Pancreas (tissue), 10 donors: ENCODE measurements at regions not wholly inside any gene's neighbourhood (a gene's known extent, or its start where the extent isn't known, plus 50 kb on each side); places are given as distances from the start of the nearest gene placed in this dataset.
"Not testable (repeated sequence)": the region's sequence is repeated elsewhere in the genome, so short reads cannot be mapped to it uniquely, and the experiment has no call there.

ENCODE experiments used
- ATAC-seq, 4 donors: fragments of 200-7000 bp; cut with Tn5 transposase; one replicate each; pipeline versions ENCODE4 v1.8.0 to v1.9.1; 2020; ENCODE audit warnings: mild to moderate bottlenecking in 4 of 4, moderate library complexity in 4 of 4
- DNase-seq, 6 donors: peaks; one replicate each; pipeline ENCODE4 v3.0.0-alpha.2; 2020
- FAIRE-seq: peaks from 2 replicates; lab custom pipeline; 2012; peaks lifted over from hg19 to GRCh38; lab: Jason Lieb, UNC
- H3K27ac ChIP-seq, 4 donors: fragments of 200-600 bp; sonication (generic); 1 replicate in 3 of 4; 2 replicates in 1 of 4; pipeline versions ENCODE4 v1.5.0 to v1.8.0; 2020
- H3K27me3 ChIP-seq, 4 donors: fragments of 200-600 bp; one replicate each; pipeline ENCODE4 v1.8.0; 2021
- H3K36me3 ChIP-seq, 3 donors: fragments of 200-600 bp; sonication (generic) in 1 of 3; one replicate each; pipeline versions ENCODE4 v1.5.0 to v1.8.0; 2020 to 2021
- H3K4me1 ChIP-seq, 3 donors: fragments of 200-600 bp; one replicate each; pipeline ENCODE4 v1.8.0; 2021
- H3K4me3 ChIP-seq, 4 donors: fragments of 200-600 bp; sonication (generic) in 2 of 4; one replicate each; pipeline versions ENCODE4 v1.5.0 to v1.8.0; 2020 to 2021
- H3K9me3 ChIP-seq, 4 donors: fragments of 200-600 bp; one replicate each; pipeline ENCODE4 v1.8.0; 2021
- CTCF ChIP-seq, 4 donors: fragments of 200-600 bp; sonication (generic) in 3 of 4; IDR thresholded peaks; one replicate each; pipeline versions ENCODE4 v1.5.0 to v1.8.0; 2021; ENCODE audit warnings: antibody characterized with exemption in 4 of 4
- WGBS, 2 donors: extraction: QIAGEN DNeasy Blood & Tissue Kit; methylation state at CpG; one replicate each; pipeline ENCODE4 v1.1.7; 2013; 5-methylcytosine and 5-hydroxymethylcytosine counted together
- intact Hi-C, 3 donors: fragments of 100-400 bp; cut with DNase I; formaldehyde crosslinking; loops; one replicate each; pipeline versions ENCODE4 v1.11.1 to v1.14.2; 2022
- donor health status: healthy with polysubstance abuse.
- donor health status: DM: no; HTN: no; CAD: no; lungs with moderate emphysema.
- donor health status: DM: no; HTN: no; CAD: no.
- donor health status: control.
- donor health status: control.
- donor health status: Bipolar disorder and iron deficiency.
- donor health status: DM: yes; HTN: yes; CAD: no.
- donor health status: DM: no; HTN: no; CAD: no.
- donor health status: DM: no; HTN: no; CAD: no.
- donor health status: DM: yes; HTN: yes; CAD: no.

GRCh38 chr3:22734756-22735155 lies 468.4 kb upstream of the UBE2E2 start:
- Histone ChIP-seq H3K4me1 (no peaks in the 10 kb centered on the region), H3K27me3 (no peaks in the 10 kb centered on the region), H3K4me3 (no peak overlapping the region), H3K9me3 (no peaks in the 10 kb centered on the region), H3K27ac (no peak overlapping the region), H3K36me3 (no peaks in the 10 kb centered on the region)
- WGBS, 2 donors, result 65 to 78% methylated on average over 2 of the region's 2 CpGs
- no peak for ATAC-seq
- TF ChIP-seq CTCF (IDR thresholded peaks at IDR 0.05), result no peak
- FAIRE-seq, result no peak
- no peak for DNase-seq
- intact Hi-C loops, result no loop called here

- intact Hi-C loops, result no loop called here
- ATAC-seq (no peak), FAIRE-seq (no peak), DNase-seq (no peak)
- Histone ChIP-seq H3K4me3 (no peak overlapping the region), H3K36me3 (no peaks in the 10 kb centered on the region), H3K27me3 (no peaks in the 10 kb centered on the region), H3K27ac (no peak overlapping the region), H3K4me1 (no peaks in the 10 kb centered on the region), H3K9me3 (no peaks in the 10 kb centered on the region)
- no peak for TF ChIP-seq CTCF (IDR thresholded peaks at IDR 0.05)
These were observed 467.8 kb upstream of the UBE2E2 start for GRCh38 chr3:22735373-22735772.

GRCh38 chr3:22743386-22743785 lies 459.7 kb upstream of the UBE2E2 start:
- intact Hi-C loops, H3K27ac ChIP-seq, H3K9me3 ChIP-seq, H3K4me1 ChIP-seq, H3K4me3 ChIP-seq, FAIRE-seq, ATAC-seq, H3K27me3 ChIP-seq, H3K36me3 ChIP-seq: not testable (repeated sequence)
- 77 to 91% methylated on average over 22 of the region's 22 CpGs for WGBS, 2 donors
- DNase-seq, result peak in 1 of 6 donors; percentile 15

- H3K27me3 ChIP-seq, result no peaks in the 10 kb centered on the region
- no peaks in the 10 kb centered on the region for H3K4me1 ChIP-seq
- FAIRE-seq (no peak), ATAC-seq (no peak), DNase-seq (no peak)
- no peak overlapping the region for H3K4me3 ChIP-seq
- intact Hi-C loops, result no loop called here
- H3K27ac ChIP-seq, result no peak overlapping the region
- TF ChIP-seq CTCF (IDR thresholded peaks at IDR 0.05), result no peak
- H3K36me3 ChIP-seq, result no peaks in the 10 kb centered on the region
- no peaks in the 10 kb centered on the region for H3K9me3 ChIP-seq
These were observed 457.8 kb upstream of the UBE2E2 start for GRCh38 chr3:22745321-22745720.

GRCh38 chr3:22746221-22746620 lies 456.9 kb upstream of the UBE2E2 start:
- no peak for DNase-seq
- no peak for FAIRE-seq
- no peaks in the 10 kb centered on the region for H3K9me3 ChIP-seq
- TF ChIP-seq CTCF (IDR thresholded peaks at IDR 0.05), result no peak
- no peaks in the 10 kb centered on the region for H3K36me3 ChIP-seq
- no peak overlapping the region for H3K4me3 ChIP-seq
- H3K27me3 ChIP-seq, result no peaks in the 10 kb centered on the region
- intact Hi-C loops, result no loop called here
- H3K27ac ChIP-seq, result no peak overlapping the region
- no peak for ATAC-seq
- no peaks in the 10 kb centered on the region for H3K4me1 ChIP-seq
